NCI-H69 (cell line): ENCODE measurements at regions not wholly inside any gene's neighbourhood (a gene's known extent, or its start where the extent isn't known, plus 50 kb on each side); places are given as distances from the start of the nearest gene placed in this dataset.

Source experiments
- DNase-seq: peaks from one replicate; lab custom pipeline; 2025; lab: John Stamatoyannopoulos, UW

DNA sequence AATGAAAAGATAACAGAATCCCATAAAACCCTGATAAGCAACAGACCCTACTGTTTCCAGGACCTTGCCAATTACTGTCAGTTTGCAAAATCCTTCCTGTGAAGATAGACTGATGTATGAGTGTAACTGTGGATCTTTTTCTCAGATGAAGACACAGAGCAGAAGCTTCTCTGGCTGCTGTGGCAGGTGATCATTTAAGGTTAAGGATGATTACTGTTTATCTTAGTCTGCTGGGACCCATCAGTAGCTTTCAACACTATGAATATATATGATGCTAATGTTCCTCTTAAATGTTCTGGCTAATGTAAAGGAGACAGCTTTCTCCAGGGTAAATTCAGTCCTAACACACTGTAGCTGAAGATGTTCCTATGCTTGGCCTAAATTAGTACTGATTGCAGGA is 56.0 kb upstream of the CTTNBP2 start:
- no peak for DNase-seq

DNA sequence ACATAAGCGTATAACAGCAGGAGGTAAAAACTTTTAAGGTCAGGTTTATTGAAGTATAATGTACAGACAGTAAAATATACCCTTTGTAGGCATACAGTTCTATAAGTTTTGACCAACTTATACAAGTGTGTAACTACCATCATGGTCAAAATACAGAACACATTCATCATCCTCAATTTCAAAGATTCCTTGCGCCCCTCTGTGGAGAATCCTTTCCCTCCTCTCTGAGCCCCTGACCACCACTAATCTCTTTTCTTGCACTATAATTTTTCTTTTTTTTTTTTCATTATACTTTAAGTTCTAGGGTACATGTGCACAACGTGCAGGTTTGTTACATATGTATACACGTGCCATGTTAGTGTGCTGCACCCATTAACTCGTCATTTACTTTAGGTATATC is 58.1 kb upstream of the CTTNBP2 start:
- no peak for DNase-seq

DNA sequence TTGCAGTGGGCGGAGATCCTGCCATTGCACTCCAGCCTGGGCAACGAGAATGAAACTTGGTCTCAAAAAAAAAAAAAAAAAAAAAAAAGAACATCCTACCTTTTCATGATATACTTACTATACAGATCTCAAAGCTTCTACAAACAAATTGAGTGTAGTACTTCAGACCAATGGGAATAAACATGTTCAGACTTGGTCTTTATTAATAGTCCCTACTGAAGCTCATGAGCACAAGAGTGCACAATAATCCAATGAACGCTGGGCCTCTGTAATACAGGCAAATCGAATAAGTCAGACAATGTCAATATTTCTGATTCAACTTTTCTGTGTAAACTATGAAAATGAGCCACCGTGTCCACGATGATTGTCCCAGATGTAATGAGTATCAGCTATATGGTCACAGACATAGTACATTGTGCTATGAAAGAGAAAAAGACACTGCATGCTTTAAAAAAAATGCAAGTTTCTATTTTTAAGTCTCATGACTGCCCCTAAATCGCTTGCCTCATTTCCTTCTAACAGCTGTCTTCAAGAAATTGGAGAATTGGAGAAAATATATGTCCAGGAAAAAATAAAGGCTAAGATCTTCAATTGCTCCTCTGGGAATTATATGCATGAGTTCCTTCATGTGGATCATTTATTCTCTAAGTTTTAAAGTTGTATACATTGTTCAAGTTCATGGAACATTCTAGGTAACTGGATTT is 64.0 kb upstream of the CTTNBP2 start:
- DNase-seq: no peak

DNA sequence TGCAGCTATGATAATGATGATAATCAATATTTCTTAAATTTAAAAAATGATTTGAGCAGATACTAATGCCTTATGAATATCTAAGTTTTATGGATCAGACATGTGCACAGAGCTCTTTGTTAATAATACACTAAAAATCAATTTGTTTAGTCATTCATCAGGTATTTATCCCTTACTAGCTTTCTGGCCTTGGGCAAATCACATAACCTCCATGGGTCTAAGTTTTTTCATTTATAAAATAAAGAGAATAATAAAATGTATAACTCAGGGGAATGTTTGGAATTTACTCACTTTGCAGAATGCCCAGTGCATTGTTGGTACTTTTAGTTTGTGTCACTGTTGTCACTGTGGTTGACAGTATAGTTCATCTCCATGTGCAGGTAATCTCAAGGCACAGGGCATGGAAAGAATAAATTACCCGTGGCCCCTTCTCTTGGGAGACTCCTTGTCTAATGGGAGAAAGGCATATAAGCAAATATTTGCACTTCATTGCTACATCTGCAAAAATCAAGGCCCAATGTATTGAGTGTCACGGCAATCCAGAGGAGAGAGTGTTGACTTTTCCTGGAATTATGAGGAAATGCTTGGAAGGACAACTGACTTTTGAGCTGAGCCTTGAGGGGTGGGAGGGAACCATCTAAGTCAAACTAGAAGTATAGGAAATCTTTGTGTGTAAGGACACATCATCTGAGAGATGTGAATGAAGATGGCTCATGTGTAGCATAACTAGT is 64.7 kb upstream of the CTTNBP2 start:
- DNase-seq: peak; percentile 61

DNA sequence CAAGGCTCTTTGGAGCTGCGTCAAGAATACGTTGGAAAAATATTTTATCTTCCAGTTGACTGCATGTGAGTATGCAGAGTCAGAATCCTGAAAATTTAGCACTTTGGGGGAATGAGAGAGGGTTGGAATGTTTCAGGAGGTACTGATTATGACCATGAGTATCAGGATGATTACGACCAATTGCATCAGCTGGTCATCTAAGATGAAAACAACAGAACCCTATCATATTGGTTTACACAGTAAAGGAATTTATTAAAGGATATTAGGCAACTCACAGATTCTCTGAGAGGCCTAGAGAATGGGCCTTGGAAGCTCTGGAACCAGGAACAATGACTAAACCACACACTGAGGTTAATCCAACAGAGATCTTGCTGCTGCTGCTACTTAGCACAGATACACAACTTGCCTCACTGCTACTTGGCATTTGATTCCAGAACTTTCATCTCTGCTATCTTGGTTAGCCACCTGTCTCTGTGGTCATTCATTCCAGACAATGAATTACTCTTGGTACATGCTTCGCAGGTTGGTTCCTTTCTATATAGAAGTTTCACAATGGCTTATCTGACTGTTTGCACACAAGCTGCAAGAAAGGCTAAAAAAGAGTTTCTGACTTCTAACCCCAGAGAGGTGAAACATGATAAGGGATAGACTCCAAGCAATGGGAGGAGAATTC is 68.0 kb upstream of the CTTNBP2 start:
- DNase-seq: no peak

DNA sequence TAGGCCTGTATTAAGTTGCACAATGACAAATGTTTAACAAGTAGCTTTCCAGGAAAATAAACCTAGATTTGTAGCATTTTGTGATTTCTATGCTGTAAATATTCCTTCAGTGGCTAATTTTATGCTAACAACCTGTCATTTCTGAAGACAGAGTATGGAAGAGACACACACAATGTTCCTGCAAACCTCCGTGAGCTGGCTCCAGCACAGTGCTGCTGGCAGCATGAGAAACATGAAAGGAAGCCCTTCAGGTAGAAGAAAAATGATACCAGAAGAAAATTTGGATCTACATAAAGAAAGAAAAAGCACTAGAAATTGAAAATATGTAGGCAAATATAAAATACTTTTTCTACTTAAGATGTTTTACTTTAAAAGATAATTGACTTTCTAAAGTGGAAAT is 69.5 kb upstream of the CTTNBP2 start:
- no peak for DNase-seq

DNA sequence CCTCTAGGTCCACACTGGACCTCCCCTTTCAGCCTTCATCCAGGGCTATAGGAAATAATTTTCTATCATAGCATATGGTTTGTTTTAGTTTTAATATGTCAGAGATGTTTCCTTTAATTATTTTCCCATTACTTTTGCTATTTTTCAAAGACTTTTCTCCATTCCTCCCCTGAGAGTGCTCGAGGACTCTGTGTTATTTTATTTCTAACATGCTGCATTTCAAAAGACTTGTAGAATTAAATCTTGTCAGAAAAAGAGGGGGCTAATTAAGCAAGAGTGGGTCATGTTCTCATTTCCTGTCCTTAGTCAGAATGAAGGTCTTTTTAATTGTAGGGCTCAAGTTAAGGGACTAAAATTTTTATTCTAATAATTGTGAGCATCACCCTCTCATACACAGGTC is 71.6 kb upstream of the CTTNBP2 start:
- DNase-seq: no peak

DNA sequence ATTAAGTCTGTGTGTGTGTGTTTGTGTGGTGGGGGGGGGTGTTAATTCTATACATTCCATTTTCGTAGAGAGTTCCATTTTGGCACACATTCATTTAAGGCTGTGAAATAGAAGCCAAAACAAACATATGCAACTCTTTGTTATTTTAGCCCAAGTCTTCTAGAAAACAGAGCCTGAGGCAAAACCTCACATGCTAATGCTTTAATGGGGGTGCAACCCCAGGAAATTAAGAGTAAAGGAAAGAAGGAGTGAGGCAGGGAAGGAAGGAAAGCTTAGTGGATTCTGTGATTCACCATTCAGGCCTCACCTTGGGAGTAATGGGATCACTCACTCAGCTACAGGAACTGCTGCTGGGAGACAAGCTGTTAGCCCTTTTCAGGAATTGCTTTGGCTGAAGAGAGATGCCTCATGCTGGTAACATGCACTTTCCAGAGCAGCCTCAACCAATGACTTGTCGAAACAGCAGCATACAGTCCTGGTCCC is 73.0 kb upstream of the CTTNBP2 start:
- peak; percentile 87 for DNase-seq

DNA sequence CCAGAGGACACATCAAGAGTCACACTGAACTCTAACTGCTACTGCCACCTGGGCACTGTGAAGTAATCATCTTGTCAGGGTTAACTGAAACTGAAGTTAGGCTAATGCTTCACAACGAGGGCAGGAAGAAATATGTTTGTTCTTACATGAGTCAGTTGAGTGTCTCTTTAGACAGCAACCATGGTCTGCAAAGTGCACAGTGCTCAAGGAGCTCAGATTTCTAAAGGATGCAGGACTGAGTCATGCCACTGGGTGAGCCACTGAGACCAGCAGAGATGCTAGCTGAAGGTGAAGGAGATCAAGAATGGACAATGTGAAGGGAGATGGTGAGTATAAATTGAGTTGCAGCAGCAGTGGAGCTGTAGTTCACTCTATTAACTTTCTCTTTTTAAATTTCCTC is 76.0 kb upstream of the CTTNBP2 start:
- DNase-seq: no peak

DNA sequence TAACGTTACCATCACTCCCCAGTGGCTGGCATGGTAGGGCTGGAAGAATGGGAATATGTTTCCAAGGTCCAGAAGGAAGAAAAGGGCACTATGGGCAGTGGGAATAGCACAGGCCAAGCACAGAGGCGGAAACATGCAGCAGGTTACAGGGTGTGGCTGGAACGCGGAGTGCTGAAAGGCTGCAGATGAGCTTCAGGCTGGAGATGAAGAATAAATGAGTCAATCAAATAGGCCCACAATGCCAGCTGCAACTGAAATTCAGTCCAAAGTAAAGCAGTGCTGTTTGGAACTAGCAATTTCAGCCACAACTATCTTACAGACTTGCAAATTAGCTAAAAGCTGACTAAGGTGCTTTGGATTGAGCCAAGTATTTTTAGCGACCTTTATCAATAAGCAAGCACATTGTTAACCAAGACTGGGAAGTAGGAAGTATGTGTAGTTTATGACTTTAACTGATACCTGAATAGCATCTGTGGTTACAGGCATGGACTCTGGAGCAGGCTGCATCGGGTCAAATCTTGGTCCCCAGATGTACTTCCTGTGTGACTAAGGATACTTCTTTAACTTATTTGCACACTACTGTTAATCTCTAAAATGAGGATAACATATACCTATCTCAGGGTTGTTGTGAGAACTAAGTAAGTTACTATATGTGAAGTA is 77.5 kb upstream of the CTTNBP2 start:
- DNase-seq: no peak

DNA sequence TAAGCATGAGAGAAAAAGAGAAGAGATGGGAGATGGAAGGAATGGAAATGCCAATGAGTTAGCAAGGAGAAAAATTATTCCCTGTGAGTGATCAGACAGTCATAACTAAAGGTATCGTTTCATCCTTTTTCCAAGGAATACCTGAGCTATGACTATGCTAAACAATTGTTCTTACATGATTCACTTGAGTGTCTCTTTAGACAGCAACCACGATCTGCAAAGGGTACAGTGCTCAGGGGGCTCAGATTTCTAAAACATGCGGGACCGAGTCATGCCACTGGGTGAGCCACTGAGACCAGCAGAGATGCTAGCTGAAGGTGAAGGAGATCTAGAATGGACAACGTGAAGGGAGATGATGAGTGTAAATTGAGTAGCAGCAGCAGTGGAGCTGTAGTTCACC is 78.0 kb upstream of the CTTNBP2 start:
- DNase-seq: no peak

DNA sequence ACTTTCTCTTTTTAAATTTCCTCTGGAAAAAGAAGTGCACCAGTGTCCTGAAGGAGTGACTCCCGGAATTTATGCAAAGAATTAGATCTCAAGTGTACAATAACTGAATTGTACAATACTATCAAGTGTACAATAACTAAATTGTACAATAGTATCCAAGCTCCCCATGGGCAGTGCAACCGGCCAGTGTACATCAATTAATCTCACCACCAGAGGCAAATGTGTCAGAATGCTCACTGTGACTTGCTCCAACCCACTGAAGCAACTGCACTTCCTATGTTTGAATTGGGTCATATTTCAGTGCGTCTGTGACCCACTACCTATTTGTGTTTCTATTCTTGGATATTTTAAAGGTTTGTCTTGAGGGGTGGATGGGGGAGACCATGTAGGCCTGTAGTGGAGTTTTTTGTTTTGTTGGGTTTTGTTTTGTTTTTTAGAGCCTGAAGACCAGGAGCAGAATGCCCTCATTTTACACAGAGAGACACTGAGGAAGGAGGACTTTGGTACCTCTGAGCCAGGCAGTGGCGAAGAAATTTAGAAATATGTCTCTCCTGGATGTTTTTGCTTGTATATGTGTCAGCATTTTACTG is 78.5 kb upstream of the CTTNBP2 start:
- peak; percentile 64 for DNase-seq

DNA sequence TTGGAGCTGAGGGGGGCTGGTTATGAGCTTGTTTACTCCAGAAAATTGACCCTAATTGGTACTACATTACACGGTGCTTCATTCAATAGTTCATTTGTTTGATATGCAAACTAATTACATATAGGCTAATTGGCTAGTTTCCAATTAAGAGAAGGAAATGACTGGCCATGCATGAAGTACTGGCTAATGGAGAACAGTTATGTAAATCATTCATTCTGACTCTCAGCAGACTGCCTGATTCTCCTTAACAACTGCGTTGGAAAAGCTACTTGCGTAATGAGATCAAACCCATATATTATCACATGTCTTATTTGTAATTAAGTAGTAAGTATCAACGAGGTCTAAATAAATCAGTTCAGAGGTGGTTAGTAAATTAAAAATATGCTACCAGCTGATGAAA is 81.8 kb upstream of the CTTNBP2 start:
- peak; percentile 82 for DNase-seq

DNA sequence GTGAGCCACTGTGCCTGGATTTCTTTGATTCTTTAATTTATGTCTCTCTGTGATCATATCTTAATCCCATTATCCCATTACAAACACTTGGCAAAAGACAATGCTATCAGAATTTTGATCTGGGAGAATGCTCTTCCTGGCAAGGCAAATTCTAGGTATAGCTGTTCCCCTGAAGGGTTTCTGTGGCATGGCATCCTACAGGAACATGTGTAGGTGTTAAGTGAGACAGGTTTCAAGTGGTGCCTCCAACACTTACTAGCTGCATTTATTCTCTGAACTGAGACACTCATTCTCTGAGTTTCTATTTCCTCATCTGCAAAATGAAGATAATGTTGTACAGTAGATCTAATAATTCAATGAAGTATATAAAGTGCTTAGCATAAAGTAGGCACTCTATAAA is 87.1 kb upstream of the CTTNBP2 start:
- no peak for DNase-seq

DNA sequence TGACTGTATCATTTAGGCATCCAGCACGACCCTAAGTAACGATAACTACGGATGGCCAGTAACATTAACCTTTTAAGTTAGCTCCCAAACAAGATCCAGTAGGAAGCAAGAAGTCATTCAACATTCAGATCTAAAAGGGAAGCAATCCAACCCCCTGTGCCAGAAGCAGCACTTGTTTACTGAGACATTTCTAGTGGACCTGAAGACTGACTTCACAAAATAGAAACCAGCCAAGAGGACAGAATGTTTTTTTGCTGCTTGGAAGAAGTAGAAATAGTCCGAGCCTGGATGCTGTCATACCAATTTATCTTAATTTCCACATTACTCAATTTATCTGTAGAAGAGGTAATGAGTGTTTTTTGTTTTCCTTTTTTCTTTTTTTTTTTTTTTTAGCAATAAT is 88.0 kb upstream of the CTTNBP2 start:
- no peak for DNase-seq

DNA sequence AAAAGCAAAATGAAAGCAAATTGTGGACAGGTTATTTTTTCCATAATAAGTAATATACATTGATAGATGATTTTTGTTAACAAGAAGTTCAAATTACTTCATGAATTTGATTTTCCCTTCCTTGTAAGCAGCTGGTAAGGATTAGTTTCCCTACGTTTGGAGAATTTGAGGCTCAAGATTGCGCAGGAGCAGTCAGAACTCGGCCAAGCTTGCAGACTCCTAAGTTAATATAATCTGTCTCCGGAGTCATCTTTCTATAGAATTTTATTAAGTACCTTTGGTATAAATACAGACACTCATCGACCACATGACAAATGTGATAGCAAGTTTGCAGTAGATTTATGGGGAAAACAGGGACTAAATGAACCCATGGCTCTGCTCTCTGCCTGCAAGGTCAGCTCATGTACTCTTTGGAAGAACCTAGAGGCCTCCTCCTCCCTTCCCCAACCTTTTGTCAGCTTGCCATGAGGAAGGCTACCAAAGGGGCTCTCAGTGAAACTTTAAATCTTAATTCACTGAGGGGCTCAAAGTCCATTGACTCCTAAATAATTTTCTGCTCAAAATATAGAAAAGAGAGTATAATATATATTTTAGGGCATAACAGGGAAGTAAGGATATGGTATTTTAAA is 89.2 kb upstream of the CTTNBP2 start:
- DNase-seq: no peak

DNA sequence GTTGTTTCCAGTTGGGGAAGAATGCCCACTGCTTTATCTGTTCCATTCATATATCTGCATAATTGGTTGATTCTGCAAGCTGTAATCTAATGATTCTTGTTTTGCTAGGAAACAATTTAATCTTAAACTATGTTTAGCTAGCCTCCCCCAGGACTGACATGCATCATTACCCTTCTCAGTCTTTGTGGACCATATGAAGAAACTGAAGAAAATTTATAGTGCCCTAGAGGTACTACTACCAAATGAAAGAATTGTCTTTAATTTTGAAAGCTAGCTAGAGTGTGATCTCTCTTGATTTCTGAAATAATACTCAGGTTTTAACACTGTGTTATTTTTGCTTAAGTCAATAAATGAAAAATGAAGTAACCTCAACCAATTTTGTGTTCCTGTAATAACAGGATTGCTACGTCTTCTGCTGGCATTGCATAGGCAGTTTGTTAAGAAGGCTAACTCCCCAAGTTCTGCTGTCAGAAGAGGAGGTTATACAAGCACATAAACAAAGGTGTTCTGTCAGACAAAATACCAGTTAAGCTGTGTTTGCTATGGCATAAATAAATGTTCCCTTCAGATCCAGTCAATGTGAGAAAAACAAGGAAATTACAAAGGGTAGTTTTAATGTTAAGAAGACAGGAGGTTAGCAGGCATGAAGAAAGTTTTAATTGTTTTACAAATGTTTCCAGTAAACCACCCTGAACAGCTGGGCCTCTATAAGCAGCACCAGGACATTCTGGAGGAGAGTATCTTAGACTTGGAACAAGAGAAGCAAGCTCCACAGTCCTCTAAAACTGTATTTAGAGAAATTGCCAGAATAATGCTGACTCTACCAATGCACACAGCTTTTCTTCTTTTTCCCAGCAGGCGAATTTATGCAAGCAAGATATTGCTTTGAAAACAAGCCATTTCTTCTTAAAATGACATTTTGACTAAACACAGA is 90.3 kb upstream of the CTTNBP2 start:
- peak; percentile 39 for DNase-seq

DNA sequence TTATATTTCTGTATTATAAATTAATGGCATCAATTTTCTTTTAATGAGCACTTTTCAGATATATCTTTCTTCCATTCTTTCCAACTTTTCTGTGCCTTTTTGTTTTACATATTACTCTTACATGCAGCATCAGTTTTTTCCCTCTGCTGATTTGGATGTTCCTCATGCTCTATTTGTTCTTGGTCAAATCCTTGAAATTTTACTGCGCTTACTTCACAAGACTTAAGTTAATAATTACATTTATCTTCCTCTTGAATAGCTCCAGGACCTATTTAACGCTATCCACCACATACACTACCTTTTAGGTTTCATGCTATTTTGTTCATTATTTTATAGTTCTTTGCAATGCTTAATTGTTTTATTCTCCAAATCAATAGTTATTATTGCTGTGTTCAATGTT is 97.6 kb upstream of the CTTNBP2 start:
- no peak for DNase-seq

DNA sequence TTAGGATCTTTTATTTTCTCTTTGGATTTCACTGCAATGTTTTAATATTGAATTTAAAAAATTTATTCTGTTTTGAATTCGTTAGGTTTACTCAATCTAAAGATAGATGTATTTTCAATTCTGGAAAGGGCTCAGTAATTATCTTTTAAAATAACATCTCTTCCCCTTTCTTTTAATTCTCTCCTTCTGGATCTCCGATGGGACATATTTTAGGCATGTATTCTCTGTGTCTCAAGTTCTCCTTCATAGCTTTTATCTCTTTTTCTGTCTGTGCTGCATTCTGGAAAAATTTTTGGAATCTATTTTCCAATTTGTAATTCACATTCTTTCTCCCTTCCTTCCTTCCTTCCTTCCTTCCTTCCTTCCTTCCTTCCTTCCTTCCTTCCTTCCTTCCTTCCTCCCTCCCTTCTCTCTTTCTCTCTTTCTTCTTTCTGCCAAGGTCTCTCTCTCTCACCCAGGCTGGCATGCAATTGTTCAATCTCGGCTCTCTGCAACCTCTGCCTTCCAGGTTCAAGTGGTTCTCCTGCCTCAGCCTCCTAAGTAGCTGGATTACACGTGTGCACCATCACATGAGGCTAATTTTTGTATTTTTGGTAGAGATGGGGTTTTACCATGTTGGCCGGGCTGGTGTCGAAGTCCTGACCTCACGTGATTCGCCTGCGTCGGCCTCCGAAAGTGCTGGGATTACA is 98.5 kb upstream of the CTTNBP2 start:
- no peak for DNase-seq

DNA sequence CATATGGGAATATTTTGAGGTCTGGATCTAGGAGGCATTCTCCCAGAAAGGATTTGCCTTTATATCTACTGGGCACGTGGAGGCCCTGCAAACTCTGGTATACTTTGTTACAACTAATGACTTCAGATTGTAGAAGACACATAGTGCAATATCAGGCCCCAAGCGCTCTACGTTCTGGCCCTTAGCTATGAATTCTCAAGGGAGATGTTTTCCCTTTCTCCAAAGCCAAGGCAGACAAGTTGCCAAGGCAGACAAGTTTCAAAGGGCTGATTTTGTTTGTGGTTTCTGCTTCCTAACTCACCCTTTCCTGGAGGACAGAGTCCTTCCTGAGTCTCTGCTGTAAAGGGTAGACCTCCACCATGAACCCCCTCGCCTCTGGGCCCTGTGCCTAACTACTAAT is 99.4 kb upstream of the CTTNBP2 start:
- DNase-seq: no peak
